Transverse colon (tissue), 4 donors: ENCODE measurements at regions not wholly inside any gene's neighbourhood (a gene's known extent, or its start where the extent isn't known, plus 50 kb on each side); places are given as distances from the start of the nearest gene placed in this dataset.

Experiments used
- CTCF ChIP-seq, 5 experiments: fragments of 200-600 bp in 3 of 5; fragments of 450-650 bp in 2 of 5; sonication (generic) in 3 of 5; IDR thresholded peaks; 1 replicate in 2 of 5; 2 replicates in 3 of 5; pipeline ENCODE4 v1.5.1; 2016 to 2017; ENCODE audit warnings: antibody characterized with exemption in 5 of 5, inconsistent platforms in 3 of 5, mild to moderate bottlenecking in 2 of 5, moderate library complexity in 1 of 5
- POLR2A ChIP-seq: fragments of 450-650 bp; IDR thresholded peaks from one replicate; pipeline ENCODE4 v1.6.1; 2016; ENCODE audit warnings: antibody characterized with exemption, mild to moderate bottlenecking, moderate library complexity
- POLR2AphosphoS5 ChIP-seq, 3 donors: sonication (generic); formaldehyde crosslinking; IDR thresholded peaks; one replicate each; pipeline ENCODE4 v1.6.1; 2016; ENCODE audit warnings: antibody characterized with exemption in 3 of 3

GRCh38 chr5:62142351-62142750 lies 163.7 kb upstream of the KIF2A start:
- TF ChIP-seq CTCF (IDR thresholded peaks at IDR 0.05) (no peak), POLR2AphosphoS5 (IDR thresholded peaks at IDR 0.05) (no peak), POLR2A (no peak)
